ENCODE measurements at regions not wholly inside any gene's neighbourhood (a gene's known extent, or its start where the extent isn't known, plus 50 kb on each side); places are given as distances from the start of the nearest gene placed in this dataset.
A peak's percentile ranks its signal among the peaks of the same experiment; 100 is the strongest.

- DNase-seq: no peak
Observed at GRCh38 chr6:25013246-25013645, 77.5 kb upstream of the RIPOR2 start.

- DNase-seq: no peak
Observed at GRCh38 chr6:25014369-25014768, 78.6 kb upstream of the RIPOR2 start.

GRCh38 chr6:25014791-25015560 lies 79.2 kb upstream of the RIPOR2 start:
- no peak for DNase-seq

DNA sequence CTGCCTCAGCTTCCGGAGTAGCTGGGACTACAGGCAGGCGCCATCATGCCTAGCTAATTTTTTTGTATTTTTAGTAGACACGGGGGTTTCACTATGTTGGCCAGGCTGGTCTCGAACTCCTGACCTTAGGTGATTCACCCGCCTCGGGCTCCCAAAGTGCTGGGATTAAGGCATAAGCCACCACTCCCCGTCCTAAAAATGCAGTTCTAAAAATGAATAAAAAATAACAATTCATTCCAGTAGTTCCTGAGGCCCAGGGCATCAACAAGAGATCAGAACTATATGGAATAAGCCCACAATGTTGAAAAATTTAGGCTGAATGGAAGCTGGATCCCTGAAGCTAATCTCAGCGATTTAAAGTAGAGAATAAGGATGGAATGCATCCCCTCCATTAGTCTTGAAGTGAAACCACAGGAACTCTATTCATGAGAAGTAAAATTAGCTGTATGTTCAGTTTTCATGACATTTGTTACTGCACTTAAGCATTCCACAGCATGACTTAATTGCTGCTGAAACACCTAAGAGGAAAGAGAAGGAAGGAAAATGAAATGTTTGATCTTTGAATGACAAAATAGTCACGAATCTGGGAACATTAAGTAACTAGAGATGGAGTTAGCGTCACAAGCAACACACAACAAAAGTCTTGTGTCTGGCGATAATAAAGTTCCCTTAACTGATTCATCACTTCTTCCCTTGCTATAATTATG lies 80.4 kb upstream of the RIPOR2 start:
- DNase-seq: no peak

DNA sequence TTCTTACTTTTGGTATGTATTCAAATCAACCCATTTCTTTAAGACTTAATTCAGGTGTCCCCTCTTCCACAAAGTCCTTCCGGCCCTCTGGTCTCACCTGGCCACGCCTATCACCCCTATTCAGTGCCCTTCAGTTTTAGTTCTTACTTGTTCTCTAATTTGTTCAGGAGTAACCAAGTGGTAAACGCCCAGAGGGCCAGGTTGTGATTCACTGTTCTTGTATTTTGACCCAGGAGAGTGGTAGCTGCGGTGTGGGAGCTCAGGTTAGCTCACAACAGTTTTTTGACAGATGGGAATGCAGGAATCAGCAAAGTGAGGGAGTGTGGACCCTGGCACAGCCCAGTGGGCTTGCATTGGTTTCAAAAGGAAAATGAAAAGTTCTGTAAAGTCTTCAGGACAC lies 81.7 kb upstream of the RIPOR2 start:
- DNase-seq: no peak

GRCh38 chr6:25017932-25018567 lies 82.3 kb upstream of the RIPOR2 start:
- peak; percentile 76 for DNase-seq

GRCh38 chr6:25018568-25018954 lies 82.8 kb upstream of the RIPOR2 start:
- no peak for DNase-seq

GRCh38 chr6:25022140-25022553 lies 86.4 kb upstream of the RIPOR2 start:
- no peak for DNase-seq

DNA sequence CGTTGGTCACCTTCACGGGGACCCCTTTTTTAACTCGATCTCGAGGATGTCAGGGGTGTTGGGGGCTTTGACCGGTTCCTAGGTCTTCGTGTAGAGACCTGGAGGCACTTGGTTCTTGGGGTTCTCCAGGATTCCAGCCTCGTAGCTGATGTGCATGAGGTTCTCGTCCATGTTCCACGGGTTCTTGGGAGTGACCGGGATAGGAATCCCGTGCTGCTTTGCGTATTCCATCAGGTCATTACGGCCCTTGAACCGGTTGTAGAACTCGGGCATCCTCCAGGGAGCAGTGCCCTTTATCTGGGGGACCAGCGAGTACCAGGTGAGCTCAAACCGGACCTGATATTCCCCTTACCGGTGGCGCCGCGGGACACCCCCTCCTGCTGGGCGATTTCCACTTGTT lies 88.0 kb upstream of the RIPOR2 start:
- DNase-seq: no peak

DNA sequence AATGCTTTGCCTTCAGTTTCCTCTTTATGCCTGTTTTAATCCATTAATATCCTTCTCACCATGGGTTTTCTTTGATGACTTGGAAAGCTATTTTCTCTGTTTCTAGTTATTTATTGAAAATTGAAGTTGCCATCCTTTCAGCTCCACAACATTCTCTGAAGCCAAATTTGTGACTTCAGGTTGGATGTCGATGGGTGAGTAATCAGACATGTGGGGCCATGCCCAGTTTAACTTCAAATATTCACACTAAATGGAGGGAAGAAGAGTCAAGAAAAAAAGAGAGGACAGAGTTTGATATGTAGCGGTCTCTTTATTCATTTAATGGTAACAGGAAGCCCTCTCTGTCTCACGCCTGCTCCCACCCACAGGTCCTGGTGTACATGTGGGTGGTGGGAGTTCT lies 89.1 kb upstream of the RIPOR2 start:
- no peak for DNase-seq

- no peak for DNase-seq
Observed at GRCh38 chr6:25025248-25025918, 89.6 kb upstream of the RIPOR2 start.

- DNase-seq: no peak
Observed at GRCh38 chr6:25025919-25026301, 90.2 kb upstream of the RIPOR2 start.

DNA sequence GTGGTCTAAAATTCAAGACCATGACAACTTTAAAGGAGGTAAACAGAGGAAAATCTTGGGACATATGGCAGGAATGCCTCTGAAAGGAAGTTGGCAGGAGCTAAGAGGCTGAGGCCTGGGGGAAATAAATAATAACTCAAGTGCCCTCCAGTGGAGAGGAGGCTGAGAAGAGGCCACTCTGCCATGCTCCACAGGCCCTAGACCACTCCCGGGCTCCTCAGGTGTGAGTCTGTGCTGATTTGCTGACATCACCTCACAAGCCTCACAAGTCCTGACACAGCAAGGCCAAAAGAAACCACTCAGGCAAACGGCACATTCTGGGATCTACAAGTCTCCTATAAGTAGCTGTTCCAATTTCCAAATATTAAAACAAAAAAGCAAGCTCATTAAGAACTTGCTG lies 91.0 kb upstream of the RIPOR2 start:
- no peak for DNase-seq

- DNase-seq: peak; percentile 80
Observed at GRCh38 chr6:25027221-25027916, 91.6 kb upstream of the RIPOR2 start.

DNA sequence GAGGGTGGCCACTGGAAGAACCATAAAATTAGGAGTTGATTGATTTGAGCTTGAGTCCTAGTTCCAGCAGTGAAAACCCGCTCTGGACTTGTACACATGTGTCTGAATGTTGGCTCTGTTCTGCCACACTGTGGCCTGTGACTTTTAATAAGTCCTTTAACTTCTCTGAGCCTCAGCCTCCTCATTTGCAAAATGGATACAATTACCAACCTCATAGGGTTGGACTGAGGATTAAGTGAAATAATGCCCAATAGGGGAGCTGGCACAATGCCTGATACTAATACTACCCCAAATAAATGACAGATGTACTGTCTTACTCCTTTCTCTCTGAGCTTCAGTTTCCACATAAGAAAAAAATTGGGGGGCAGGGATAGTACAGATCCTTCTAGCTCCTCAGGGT lies 92.6 kb upstream of the RIPOR2 start:
- DNase-seq: no peak

GRCh38 chr6:25032934-25033333 lies 97.2 kb upstream of the RIPOR2 start:
- no peak for DNase-seq

DNA sequence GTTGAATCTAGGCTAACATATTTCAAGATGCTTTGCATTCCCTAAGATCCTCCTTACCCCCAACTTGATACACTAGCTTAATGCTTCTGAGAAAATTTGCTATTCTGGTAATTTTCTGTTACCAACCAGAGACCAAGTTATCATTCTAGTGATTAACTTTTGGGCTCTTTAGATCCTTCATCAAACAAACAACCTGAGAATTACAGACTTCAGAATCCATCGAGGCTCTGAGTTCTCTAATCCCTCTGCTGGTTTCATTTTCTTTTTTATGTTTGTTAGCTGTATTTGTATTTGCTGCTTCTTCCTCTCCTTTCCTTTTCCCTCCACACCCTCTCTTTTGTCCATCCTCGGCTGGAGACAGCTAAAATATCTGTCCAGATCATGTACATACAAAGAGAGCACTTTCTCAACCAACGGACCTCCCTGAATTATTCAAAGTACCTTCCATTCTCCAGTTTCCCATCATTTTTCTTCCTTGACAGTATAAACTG lies 98.7 kb upstream of the RIPOR2 start:
- DNase-seq: no peak

- DNase-seq: no peak
Observed at GRCh38 chr6:25035174-25035511, 99.4 kb upstream of the RIPOR2 start.

- no peak for DNase-seq
Observed at GRCh38 chr6:25035512-25036435, 100.0 kb upstream of the RIPOR2 start.

DNA sequence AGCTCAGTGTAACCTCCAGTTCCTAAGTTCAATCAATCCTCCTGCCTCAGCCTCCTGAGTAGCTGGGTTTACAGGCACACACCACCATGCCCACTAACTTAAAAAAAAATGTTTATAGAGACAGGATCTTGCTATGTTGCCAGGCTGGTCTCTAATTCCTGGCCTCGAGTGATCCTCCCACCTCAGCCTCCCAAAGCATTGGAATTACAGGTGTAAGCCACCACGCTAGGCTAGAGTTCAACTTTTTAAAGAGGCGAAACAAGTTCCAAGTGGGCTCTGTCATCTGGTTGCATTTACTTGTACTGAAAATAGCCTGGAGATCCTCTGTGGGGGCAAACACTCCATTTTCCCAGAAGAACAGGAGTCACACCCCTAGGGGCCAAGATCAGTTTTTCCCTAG lies 100.7 kb upstream of the RIPOR2 start:
- DNase-seq: no peak

DNA sequence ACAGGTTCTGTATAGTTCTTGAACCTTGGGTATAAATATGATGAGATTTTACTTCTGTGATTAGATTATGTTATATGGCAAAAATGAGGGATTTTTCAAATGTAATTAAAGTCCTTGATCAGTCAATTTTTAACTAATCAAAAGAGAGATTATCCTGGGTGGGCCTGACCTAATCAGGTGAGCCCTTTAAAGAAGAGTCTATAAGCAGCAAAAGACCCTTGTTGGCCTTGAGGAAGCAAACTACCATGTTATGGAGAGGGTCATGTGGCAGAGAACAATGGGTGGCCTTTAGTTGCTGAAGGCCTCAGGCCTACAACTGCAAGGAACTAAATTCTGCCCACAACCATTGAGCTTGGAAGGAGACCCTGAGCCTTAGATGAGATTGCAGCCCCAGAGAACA lies 102.5 kb upstream of the RIPOR2 start:
- no peak for DNase-seq

GRCh38 chr6:25038999-25039398 lies 103.2 kb upstream of the RIPOR2 start:
- no peak for DNase-seq

Measured in activated CD8-positive, alpha-beta memory T cell treated with anti-CD3 and anti-CD28 coated beads, Interleukin-2, amount 50 U/mL, for 48 hours (primary cell).